Heart left ventricle (tissue), 16 donors: ENCODE measurements at regions not wholly inside any gene's neighbourhood (a gene's known extent, or its start where the extent isn't known, plus 50 kb on each side); places are given as distances from the start of the nearest gene placed in this dataset.

Source experiments
- ATAC-seq, 4 donors: fragments of 200-7000 bp; cut with Tn5 transposase; one replicate each; pipeline ENCODE4 v1.9.1; 2020 to 2022; ENCODE audit warnings: moderate library complexity in 4 of 4, mild to moderate bottlenecking in 3 of 4, moderate number of reproducible peaks in 1 of 4
- DNase-seq, 5 donors: peaks; one replicate each; pipeline ENCODE4 v3.0.0-alpha.2; 2020
- H3K27ac ChIP-seq, 12 donors: fragments of 200-600 bp; sonication (generic) in 4 of 12; one replicate each; pipeline versions ENCODE4 v1.5.0 to v1.8.0; 2016 to 2022; ENCODE audit warnings: mild to moderate bottlenecking in 2 of 12
- H3K27me3 ChIP-seq, 9 donors: fragments of 200-600 bp; sonication (generic) in 2 of 9; one replicate each; pipeline versions ENCODE4 v1.5.1 to v1.8.0; 2016 to 2022; ENCODE audit warnings: mild to moderate bottlenecking in 3 of 9
- H3K36me3 ChIP-seq, 9 donors: fragments of 200-600 bp; sonication (generic) in 2 of 9; one replicate each; pipeline versions ENCODE4 v1.5.0 to v1.8.0; 2018 to 2022; ENCODE audit warnings: mild to moderate bottlenecking in 2 of 9
- H3K4me1 ChIP-seq, 12 donors: fragments of 200-600 bp; sonication (generic) in 4 of 12; one replicate each; pipeline versions ENCODE4 v1.5.0 to v1.8.0; 2016 to 2022; ENCODE audit warnings: mild to moderate bottlenecking in 3 of 12
- H3K4me3 ChIP-seq, 12 donors: fragments of 200-600 bp; sonication (generic) in 4 of 12; one replicate each; pipeline versions ENCODE4 v1.5.0 to v1.8.0; 2017 to 2022; ENCODE audit warnings: mild to moderate bottlenecking in 9 of 12, moderate library complexity in 4 of 12
- H3K9me3 ChIP-seq, 12 donors: fragments of 200-600 bp; sonication (generic) in 4 of 12; one replicate each; pipeline versions ENCODE4 v1.5.0 to v1.8.0; 2016 to 2022; ENCODE audit warnings: mild to moderate bottlenecking in 1 of 12
- POLR2A ChIP-seq, 2 donors: fragments of 450-650 bp; IDR thresholded peaks; one replicate each; pipeline ENCODE4 v1.6.1; 2017; ENCODE audit warnings: antibody characterized with exemption in 2 of 2, mild to moderate bottlenecking in 2 of 2, moderate library complexity in 2 of 2
- WGBS, 4 donors: extraction: QIAGEN DNeasy Blood & Tissue Kit in 2 of 4; methylation state at CpG; one replicate each; pipeline versions ENCODE4 v1.1.5 to v1.1.7; 2013 to 2018; 5-methylcytosine and 5-hydroxymethylcytosine counted together
- intact Hi-C, 10 donors: fragments of 100-400 bp; cut with DNase I; formaldehyde crosslinking; loops; one replicate each; pipeline versions ENCODE4 v1.11.1 to v1.14.2; 2022
- TF ChIP-seq, protein P1 (sequence below), 12 donors: fragments of 200-600 bp; sonication (generic) in 4 of 12; IDR thresholded peaks; one replicate each; pipeline versions ENCODE4 v1.5.0 to v1.8.0; 2018 to 2022; ENCODE audit warnings: antibody characterized with exemption in 12 of 12, mild to moderate bottlenecking in 5 of 12
- donor health status: ischemic (EF 13 %, LVEDD 7.1; RV severe dilation, severe dysfunction).
- donor health status: healthy with polysubstance abuse.
- donor health status: DM: no; HTN: yes; CAD: no.
- donor health status: DM: no; HTN: no; CAD: no.
- donor health status: ischemic (EF 25% LVEDD 6.9; RV normal size, moderate dysfunction).
- donor health status: ischemic (EF 25% LVEDD 5.7; RV mildly dilated, moderate dysfunction).
- donor health status: healthy.
- donor health status: DM: yes; HTN: yes; CAD: no.
- donor health status: ischemic (EF 35%, LVEDD 5.7; RV mildly dilated, moderate dysfunction).
- donor health status: nonischemic (EF 11% LVEDD 7.7; RV severe dilation, severe dysfunction).
- donor health status: DM: yes; HTN: yes; CAD: no.
- donor health status: PGD.
- donor health status: ischemic (EF 29% LVEDD 5.4; RV normal size, mild dysfunction).
- donor health status: nonischemic (EF 23%, LVEDD 6.1; RV moderate dilation, normal function).

DNA sequence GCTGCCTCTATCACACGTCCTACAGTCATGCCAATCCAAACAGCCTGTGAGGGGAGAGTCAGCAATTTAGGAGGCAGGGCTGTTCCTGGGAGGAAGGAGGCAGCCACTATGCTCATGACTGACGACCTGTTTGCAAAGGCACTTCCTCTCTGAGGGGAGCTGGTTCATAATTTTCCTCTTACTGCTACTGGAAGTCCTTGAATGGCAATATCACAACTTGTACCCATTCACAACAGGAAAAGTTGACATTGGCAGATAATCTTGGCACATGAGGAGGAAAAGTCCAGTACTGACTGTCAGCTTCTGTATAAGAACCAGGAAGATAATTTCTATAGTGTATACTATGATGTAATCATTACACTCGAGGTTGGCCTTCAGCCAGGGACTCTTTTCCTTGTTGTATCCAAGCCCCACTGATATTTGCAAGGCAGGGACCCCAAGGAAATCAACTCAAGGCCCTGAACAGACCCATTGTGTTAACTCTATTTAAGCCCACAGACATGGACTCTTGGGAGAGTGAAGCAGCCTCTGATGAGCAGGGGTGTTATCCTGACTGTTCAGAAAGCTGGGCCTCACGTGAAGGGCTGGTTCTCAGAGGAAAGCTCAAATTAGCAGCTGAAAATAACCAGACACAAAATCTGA is 267.3 kb upstream of the ADAMTS9 start:
- H3K9me3 ChIP-seq = no peaks in the 10 kb centered on the region
- no peaks in the 10 kb centered on the region for H3K36me3 ChIP-seq
- TF ChIP-seq, protein P1, sequence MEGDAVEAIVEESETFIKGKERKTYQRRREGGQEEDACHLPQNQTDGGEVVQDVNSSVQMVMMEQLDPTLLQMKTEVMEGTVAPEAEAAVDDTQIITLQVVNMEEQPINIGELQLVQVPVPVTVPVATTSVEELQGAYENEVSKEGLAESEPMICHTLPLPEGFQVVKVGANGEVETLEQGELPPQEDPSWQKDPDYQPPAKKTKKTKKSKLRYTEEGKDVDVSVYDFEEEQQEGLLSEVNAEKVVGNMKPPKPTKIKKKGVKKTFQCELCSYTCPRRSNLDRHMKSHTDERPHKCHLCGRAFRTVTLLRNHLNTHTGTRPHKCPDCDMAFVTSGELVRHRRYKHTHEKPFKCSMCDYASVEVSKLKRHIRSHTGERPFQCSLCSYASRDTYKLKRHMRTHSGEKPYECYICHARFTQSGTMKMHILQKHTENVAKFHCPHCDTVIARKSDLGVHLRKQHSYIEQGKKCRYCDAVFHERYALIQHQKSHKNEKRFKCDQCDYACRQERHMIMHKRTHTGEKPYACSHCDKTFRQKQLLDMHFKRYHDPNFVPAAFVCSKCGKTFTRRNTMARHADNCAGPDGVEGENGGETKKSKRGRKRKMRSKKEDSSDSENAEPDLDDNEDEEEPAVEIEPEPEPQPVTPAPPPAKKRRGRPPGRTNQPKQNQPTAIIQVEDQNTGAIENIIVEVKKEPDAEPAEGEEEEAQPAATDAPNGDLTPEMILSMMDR (IDR thresholded peaks at IDR 0.05) = no peak
- TF ChIP-seq POLR2A (IDR thresholded peaks at IDR 0.05) = no peak
- H3K4me1 ChIP-seq = peaks cover 0 to 24% (median 8%) of the 10 kb centered on the region in 12 donors
- H3K27me3 ChIP-seq = no peaks in the 10 kb centered on the region
- 24 to 33% (median 28%) methylated on average over 4 of the region's 4 CpGs for WGBS, 4 donors
- intact Hi-C loops = loop anchor here in 1 of 10 donors (5.0 kb wide), 1 partner anchor 268 kb away; the partner anchor contains the start of gene ADAMTS9
- ATAC-seq (peak in 3 of 4 donors; percentile 44 to 79 (median 75)), DNase-seq (peak in 2 of 5 donors; percentile 14 to 20)
- H3K27ac ChIP-seq = peak overlapping the region in 4 of 12 donors; percentile 18 to 43 (median 32)
- no peak overlapping the region for H3K4me3 ChIP-seq

DNA sequence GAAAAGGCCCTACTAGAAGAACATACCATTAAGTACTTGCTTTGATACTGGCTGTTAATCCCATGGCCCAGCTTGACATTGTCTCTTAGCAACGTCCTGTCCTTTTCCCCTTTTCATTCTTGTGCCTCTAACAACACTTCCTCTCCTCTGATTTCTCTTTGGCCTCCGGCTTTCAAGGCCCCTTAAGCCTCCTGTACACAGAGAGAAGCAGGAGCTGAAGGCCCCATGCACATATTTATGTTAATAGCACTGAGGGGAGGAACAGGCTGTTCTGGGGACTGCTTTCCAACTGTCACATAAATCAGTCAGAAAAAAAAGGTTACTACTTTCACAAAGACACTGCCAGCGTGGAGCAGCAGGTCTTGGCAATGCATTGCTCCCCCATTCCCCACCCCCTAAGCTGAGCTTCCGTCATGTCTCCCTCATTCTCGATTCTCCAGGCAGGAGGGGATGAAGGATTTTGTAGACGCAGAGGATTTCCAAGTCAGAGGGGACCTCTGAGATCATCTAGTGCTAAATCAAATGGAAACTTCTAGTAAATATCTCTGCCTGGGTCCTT is 257.4 kb upstream of the ADAMTS9 start:
- H3K27me3 ChIP-seq = no peaks in the 10 kb centered on the region
- WGBS, 4 donors = 33 to 44% (median 36%) methylated on average over 6 of the region's 6 CpGs
- intact Hi-C loops = no loop called here
- H3K4me3 ChIP-seq = no peak overlapping the region
- peak overlapping the region in 11 of 12 donors; percentile 8 to 74 (median 40) for H3K27ac ChIP-seq
- peaks cover 0 to 29% (median 14%) of the 10 kb centered on the region in 12 donors for H3K4me1 ChIP-seq
- TF ChIP-seq, protein P1 (IDR thresholded peaks at IDR 0.05) = no peak
- TF ChIP-seq POLR2A (IDR thresholded peaks at IDR 0.05) = no peak
- no peaks in the 10 kb centered on the region for H3K36me3 ChIP-seq
- DNase-seq = peak in 4 of 5 donors; percentile 15 to 50 (median 24)
- peak; percentile 66 to 77 (median 74) for ATAC-seq
- no peaks in the 10 kb centered on the region for H3K9me3 ChIP-seq

DNA sequence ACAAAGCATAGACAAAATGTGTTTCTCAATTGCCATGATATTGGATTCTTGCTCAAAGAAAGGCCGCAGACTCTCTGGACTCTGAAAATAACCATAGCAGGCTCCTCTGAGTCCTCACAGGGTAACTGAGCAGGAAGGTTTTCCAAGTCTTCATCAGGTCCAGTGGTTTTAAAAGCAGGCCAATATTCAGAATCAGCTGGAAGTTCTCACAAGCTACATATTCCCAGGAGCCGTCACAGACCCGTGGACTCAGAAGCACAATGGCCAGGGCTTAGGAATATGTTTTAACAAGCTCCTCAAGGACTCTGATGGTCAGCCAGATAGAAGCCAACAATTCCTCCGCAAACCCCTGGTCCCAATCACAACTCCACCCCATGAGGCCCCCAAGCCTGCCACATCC is 256.1 kb upstream of the ADAMTS9 start:
- TF ChIP-seq, protein P1 (IDR thresholded peaks at IDR 0.05) = no peak
- no peak for TF ChIP-seq POLR2A (IDR thresholded peaks at IDR 0.05)
- intact Hi-C loops = no loop called here
- ATAC-seq = peak in 3 of 4 donors; percentile 24 to 55 (median 51)
- Histone ChIP-seq H3K27me3 (no peaks in the 10 kb centered on the region), H3K4me3 (no peak overlapping the region), H3K27ac (peak overlapping the region in 9 of 12 donors; percentile 20 to 74 (median 36)), H3K9me3 (no peaks in the 10 kb centered on the region), H3K4me1 (peaks cover 0 to 29% (median 14%) of the 10 kb centered on the region in 12 donors), H3K36me3 (no peaks in the 10 kb centered on the region)
- DNase-seq = peak in 2 of 5 donors; percentile 21 to 31
- WGBS, 4 donors = 61 to 80% (median 75%) methylated on average over 4 of the region's 4 CpGs

DNA sequence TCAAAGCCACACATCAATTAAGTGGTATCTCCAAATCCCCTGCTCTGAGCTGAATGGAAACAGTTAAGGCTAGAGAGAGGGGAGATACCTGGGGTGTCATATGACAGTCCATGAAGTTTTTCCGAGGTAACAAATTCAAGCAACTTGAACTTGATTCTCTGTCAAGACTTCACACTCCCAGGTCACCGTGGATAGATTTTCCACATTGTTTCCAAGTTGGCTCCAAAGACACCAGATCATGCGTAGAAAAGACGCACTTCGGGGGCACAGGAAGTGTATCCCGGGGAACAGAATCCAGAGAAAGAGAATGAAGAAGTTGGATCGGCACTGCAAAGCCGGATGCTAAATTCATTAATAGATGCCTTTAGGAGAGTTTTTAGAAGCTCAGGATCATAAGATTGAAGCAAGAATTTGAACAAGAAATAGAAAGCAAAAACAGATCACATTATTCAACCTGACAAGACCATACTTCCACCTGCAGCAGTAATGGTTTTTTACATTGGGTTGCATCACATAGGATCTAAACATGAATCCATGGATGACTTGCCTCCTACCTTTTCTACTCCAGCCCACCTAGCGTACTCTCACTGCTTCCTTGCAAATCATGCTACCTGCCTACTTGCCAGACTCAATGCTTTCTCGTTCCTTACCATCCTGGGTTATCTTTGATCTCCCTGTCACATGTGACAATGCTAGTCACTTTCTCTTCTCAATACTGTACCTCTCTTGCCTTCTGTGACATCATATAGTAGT is 253.0 kb upstream of the ADAMTS9 start:
- Histone ChIP-seq H3K4me3 (no peak overlapping the region), H3K27ac (no peak overlapping the region), H3K36me3 (no peaks in the 10 kb centered on the region), H3K9me3 (no peaks in the 10 kb centered on the region), H3K27me3 (no peaks in the 10 kb centered on the region), H3K4me1 (peaks cover 0 to 30% (median 10%) of the 10 kb centered on the region in 12 donors)
- intact Hi-C loops = no loop called here
- 87 to 91% (median 90%) methylated on average over 10 of the region's 10 CpGs for WGBS, 4 donors
- ATAC-seq (no peak), DNase-seq (no peak)
- no peak for TF ChIP-seq POLR2A (IDR thresholded peaks at IDR 0.05)
- TF ChIP-seq, protein P1 (IDR thresholded peaks at IDR 0.05) = no peak
